Gastroesophageal sphincter (tissue), 4 donors: ENCODE measurements at regions not wholly inside any gene's neighbourhood (a gene's known extent, or its start where the extent isn't known, plus 50 kb on each side); places are given as distances from the start of the nearest gene placed in this dataset.
A peak's percentile ranks its signal among the peaks of the same experiment; 100 is the strongest.

Experiments
- ATAC-seq: fragments of 150-250 bp; one replicate; pipeline ENCODE4 v1.9.1; 2016; ENCODE audit warnings: mild to moderate bottlenecking, moderate library complexity
- H3K27ac ChIP-seq, 4 donors: fragments of 200-600 bp; sonication (generic) in 3 of 4; 1 replicate in 3 of 4; 2 replicates in 1 of 4; pipeline ENCODE4 v1.5.1; 2016 to 2019
- H3K27me3 ChIP-seq: fragments of 200-600 bp; sonication (generic); one replicate; pipeline ENCODE4 v1.5.1; 2019
- H3K36me3 ChIP-seq, 2 donors: fragments of 200-600 bp; sonication (generic); one replicate each; pipeline ENCODE4 v1.5.1; 2019; ENCODE audit warnings: control low read depth in 1 of 2
- H3K4me1 ChIP-seq, 3 donors: fragments of 200-600 bp; sonication (generic); 1 replicate in 2 of 3; 2 replicates in 1 of 3; pipeline ENCODE4 v1.5.1; 2016 to 2019; ENCODE audit warnings: control low read depth in 2 of 3
- H3K4me3 ChIP-seq, 2 donors: fragments of 200-600 bp; sonication (generic); one replicate each; pipeline ENCODE4 v1.5.1; 2019; ENCODE audit warnings: mild to moderate bottlenecking in 1 of 2, moderate library complexity in 1 of 2
- H3K9me3 ChIP-seq, 3 donors: fragments of 200-600 bp; sonication (generic); one replicate each; pipeline ENCODE4 v1.5.1; 2017 to 2019; ENCODE audit warnings: control low read depth in 2 of 3
- CTCF ChIP-seq, 4 experiments: fragments of 200-600 bp in 2 of 4; fragments of 450-650 bp in 2 of 4; sonication (generic) in 1 of 4; IDR thresholded peaks; one replicate each; pipeline ENCODE4 v1.5.1; 2017 to 2019; ENCODE audit warnings: antibody characterized with exemption in 4 of 4, mild to moderate bottlenecking in 2 of 4, moderate library complexity in 2 of 4
- EP300 ChIP-seq: sonication (generic); formaldehyde crosslinking; IDR thresholded peaks from one replicate; pipeline ENCODE4 v1.6.1; 2017; ENCODE audit warnings: antibody characterized with exemption, mild to moderate bottlenecking
- POLR2A ChIP-seq, 2 donors: fragments of 450-650 bp; IDR thresholded peaks; one replicate each; pipeline ENCODE4 v1.6.1; 2017; ENCODE audit warnings: antibody characterized with exemption in 2 of 2, mild to moderate bottlenecking in 2 of 2, moderate library complexity in 1 of 2
- POLR2AphosphoS5 ChIP-seq: sonication (generic); formaldehyde crosslinking; IDR thresholded peaks from one replicate; pipeline ENCODE4 v1.6.1; 2017; ENCODE audit warnings: antibody characterized with exemption
- WGBS, 2 donors: methylation state at CpG; one replicate each; pipeline ENCODE4 v1.1.5; 2018; ENCODE audit warnings: low coverage in 1 of 2; 5-methylcytosine and 5-hydroxymethylcytosine counted together

GRCh38 chr17:13087802-13088201 is 70.0 kb upstream of the ELAC2 start:
- H3K36me3 ChIP-seq, result no peaks in the 10 kb centered on the region
- no peak for TF ChIP-seq POLR2A (IDR thresholded peaks at IDR 0.05)
- TF ChIP-seq EP300, result no peak
- TF ChIP-seq CTCF (IDR thresholded peaks at IDR 0.05), result no peak
- no peak for TF ChIP-seq POLR2AphosphoS5
- no peak for ATAC-seq
- H3K27me3 ChIP-seq, result peaks cover 27% of the 10 kb centered on the region
- 91 to 100% methylated on average over 1 to 3 of the region's 3 CpGs for WGBS, 2 donors
- H3K9me3 ChIP-seq, result no peaks in the 10 kb centered on the region
- H3K4me1 ChIP-seq, result peaks cover 0 to 10% (median 0%) of the 10 kb centered on the region in 3 donors
- no peak overlapping the region for H3K4me3 ChIP-seq
- H3K27ac ChIP-seq, result no peak overlapping the region

GRCh38 chr17:13086142-13086769 is 68.4 kb upstream of the ELAC2 start:
- ATAC-seq, result peak; percentile 82
- H3K27me3 ChIP-seq, result peaks cover 27% of the 10 kb centered on the region

GRCh38 chr17:13085578-13085977 is 67.8 kb upstream of the ELAC2 start:
- TF ChIP-seq POLR2A (IDR thresholded peaks at IDR 0.05), result no peak
- WGBS, 2 donors, result 22 to 57% methylated on average over 1 to 2 of the region's 2 CpGs
- no peak overlapping the region for H3K4me3 ChIP-seq
- no peaks in the 10 kb centered on the region for H3K36me3 ChIP-seq
- H3K27ac ChIP-seq, result no peak overlapping the region
- no peaks in the 10 kb centered on the region for H3K9me3 ChIP-seq
- peaks cover 27% of the 10 kb centered on the region for H3K27me3 ChIP-seq
- H3K4me1 ChIP-seq, result peaks cover 0 to 10% (median 0%) of the 10 kb centered on the region in 3 donors
- ATAC-seq, result no peak

More at GRCh38 chr17:13086142-13086769, 68.4 kb upstream of the ELAC2 start:
- no peak overlapping the region for H3K27ac ChIP-seq
- H3K4me3 ChIP-seq, result no peak overlapping the region
- peaks cover 0 to 10% (median 0%) of the 10 kb centered on the region in 3 donors for H3K4me1 ChIP-seq
- 24 to 27% methylated on average over 10 to 11 of the region's 11 CpGs for WGBS, 2 donors
- TF ChIP-seq CTCF (IDR thresholded peaks at IDR 0.05) (no peak), EP300 (no peak), POLR2AphosphoS5 (no peak), POLR2A (IDR thresholded peaks at IDR 0.05) (no peak)
- no peaks in the 10 kb centered on the region for H3K9me3 ChIP-seq
- H3K36me3 ChIP-seq, result no peaks in the 10 kb centered on the region

GRCh38 chr17:13084420-13084819 is 66.6 kb upstream of the ELAC2 start:
- H3K4me1 ChIP-seq, result peaks cover 0 to 10% (median 0%) of the 10 kb centered on the region in 3 donors
- no peak for ATAC-seq
- no peak for TF ChIP-seq EP300
- no peak for TF ChIP-seq CTCF (IDR thresholded peaks at IDR 0.05)
- no peak for TF ChIP-seq POLR2AphosphoS5
- TF ChIP-seq POLR2A (IDR thresholded peaks at IDR 0.05), result no peak
- H3K9me3 ChIP-seq, result no peaks in the 10 kb centered on the region
- H3K4me3 ChIP-seq, result no peak overlapping the region
- WGBS, 2 donors, result 43 to 70% methylated on average over 3 of the region's 3 CpGs
- no peaks in the 10 kb centered on the region for H3K36me3 ChIP-seq
- no peak overlapping the region for H3K27ac ChIP-seq
- peaks cover 27% of the 10 kb centered on the region for H3K27me3 ChIP-seq

- H3K9me3 ChIP-seq, result no peaks in the 10 kb centered on the region
- no peak for ATAC-seq
- peaks cover 0 to 2% (median 0%) of the 10 kb centered on the region in 3 donors for H3K4me1 ChIP-seq
- H3K36me3 ChIP-seq, result no peaks in the 10 kb centered on the region
- no peak for TF ChIP-seq CTCF (IDR thresholded peaks at IDR 0.05)
- TF ChIP-seq EP300, result no peak
- no peak for TF ChIP-seq POLR2A (IDR thresholded peaks at IDR 0.05)
- TF ChIP-seq POLR2AphosphoS5, result no peak
- H3K4me3 ChIP-seq, result no peak overlapping the region
- no peak overlapping the region for H3K27ac ChIP-seq
- peaks cover 7% of the 10 kb centered on the region for H3K27me3 ChIP-seq
- 63 to 65% methylated on average over 7 to 8 of the region's 12 CpGs for WGBS, 2 donors
Observed at GRCh38 chr17:13078591-13079385, 61.0 kb upstream of the ELAC2 start.
